ENCODE measurements at regions not wholly inside any gene's neighbourhood (a gene's known extent, or its start where the extent isn't known, plus 50 kb on each side); places are given as distances from the start of the nearest gene placed in this dataset.

GRCh38 chr16:26601335-26601734 lies 465.4 kb upstream of the C16orf82 start:
- no peak for TF ChIP-seq CTCF (IDR thresholded peaks at IDR 0.05; ENCODE audit: low read length)
- no peak for TF ChIP-seq EZH2 (IDR thresholded peaks at IDR 0.05; ENCODE audit: borderline replicate concordance, low read length)
